ENCODE measurements at regions not wholly inside any gene's neighbourhood (a gene's known extent, or its start where the extent isn't known, plus 50 kb on each side); places are given as distances from the start of the nearest gene placed in this dataset.
"Not testable (repeated sequence)": the region's sequence is repeated elsewhere in the genome, so short reads cannot be mapped to it uniquely, and the experiment has no call there.

GRCh38 chr2:4814137-4814536 lies 878.0 kb upstream of the SOX11 start:
- peak; percentile 75 for TF ChIP-seq ZNF585B (tag by site-specific recombination; IDR thresholded peaks at IDR 0.05)
- H3K36me3 ChIP-seq (ENCODE audit: control insufficient read depth in 2 of 2, insufficient read depth in 1 of 2, low read length in 2 of 2); H3K4me3 ChIP-seq (ENCODE audit: low read depth, low read length); H3K4me1 ChIP-seq (ENCODE audit: control insufficient read depth, insufficient read depth, low read length); H3K9me3 ChIP-seq (ENCODE audit: control insufficient read depth, insufficient read depth, low read depth, low read length); POLR2A ChIA-PET; CTCF ChIA-PET; H3K27ac ChIP-seq (ENCODE audit: extremely low read depth, low read depth, low read length): not testable (repeated sequence)

DNA sequence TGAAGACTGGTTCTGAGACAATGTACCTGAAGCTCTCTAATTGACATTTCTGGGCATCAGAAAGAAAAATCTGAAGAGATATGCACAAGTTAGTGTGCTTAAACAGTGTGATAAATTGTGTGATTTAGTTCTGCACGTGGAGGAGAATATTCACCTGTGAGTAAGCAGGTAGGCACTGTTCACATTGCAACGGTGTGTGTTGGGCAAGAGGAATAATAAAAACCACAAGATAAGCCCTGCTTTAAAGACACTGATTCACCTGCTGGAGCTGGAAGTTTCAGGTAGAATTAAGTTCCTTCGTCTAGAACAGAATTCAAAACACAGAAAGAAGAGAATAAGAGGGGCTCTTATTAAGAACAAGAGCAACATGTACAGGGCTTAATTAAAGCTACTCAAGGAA lies 864.3 kb upstream of the SOX11 start:
- TF ChIP-seq ZNF341 (tag by site-specific recombination; IDR thresholded peaks at IDR 0.05; ENCODE audit: low read depth) = no peak
- no peak for TF ChIP-seq ZNF10 (tag by site-specific recombination; IDR thresholded peaks at IDR 0.05)
- ChIA-PET POLR2A (no interaction called here), CTCF (interaction anchor here (0.9 kb wide), 1 partner anchor 65 kb away, joined by 3 read pairs; no protein-coding TSS in a partner anchor)
- Histone ChIP-seq H3K27ac (ENCODE audit: extremely low read depth, low read depth, low read length) (no peak overlapping the region), H3K36me3 (ENCODE audit: control insufficient read depth in 2 of 2, insufficient read depth in 1 of 2, low read length in 2 of 2) (no peaks in the 10 kb centered on the region), H3K4me3 (ENCODE audit: low read depth, low read length) (no peak overlapping the region), H3K4me1 (ENCODE audit: control insufficient read depth, insufficient read depth, low read length) (no peaks in the 10 kb centered on the region), H3K9me3 (ENCODE audit: control insufficient read depth, insufficient read depth, low read depth, low read length) (no peaks in the 10 kb centered on the region)

GRCh38 chr2:4828682-4829374 lies 863.4 kb upstream of the SOX11 start:
- Histone ChIP-seq H3K36me3 (ENCODE audit: control insufficient read depth in 2 of 2, insufficient read depth in 1 of 2, low read length in 2 of 2) (no peaks in the 10 kb centered on the region), H3K4me1 (ENCODE audit: control insufficient read depth, insufficient read depth, low read length) (no peaks in the 10 kb centered on the region), H3K27ac (ENCODE audit: extremely low read depth, low read depth, low read length) (no peak overlapping the region), H3K9me3 (ENCODE audit: control insufficient read depth, insufficient read depth, low read depth, low read length) (no peaks in the 10 kb centered on the region), H3K4me3 (ENCODE audit: low read depth, low read length) (no peak overlapping the region)
- ChIA-PET CTCF (no interaction called here), POLR2A (no interaction called here)
- TF ChIP-seq ZEB2 (tag by site-specific recombination; IDR thresholded peaks at IDR 0.05) (no peak), ZNF585B (tag by site-specific recombination; IDR thresholded peaks at IDR 0.05) (no peak), ZFP41 (tag by site-specific recombination; IDR thresholded peaks at IDR 0.05; ENCODE audit: borderline replicate concordance) (no peak), ZNF211 (tag by site-specific recombination; IDR thresholded peaks at IDR 0.05; ENCODE audit: low read depth) (no peak), GFI1B (tag by site-specific recombination; IDR thresholded peaks at IDR 0.05) (no peak), ZNF792 (tag by site-specific recombination; IDR thresholded peaks at IDR 0.05) (no peak), IKZF3 (tag by site-specific recombination; IDR thresholded peaks at IDR 0.05) (no peak), ZNF558 (tag by site-specific recombination; IDR thresholded peaks at IDR 0.05) (no peak), ZIC2 (tag by site-specific recombination; IDR thresholded peaks at IDR 0.05) (no peak), ZNF707 (tag by site-specific recombination; IDR thresholded peaks at IDR 0.05) (no peak), ZNF274 (IDR thresholded peaks at IDR 0.05; ENCODE audit: low read length) (no peak), ZNF274 (tag by site-specific recombination; IDR thresholded peaks at IDR 0.05; ENCODE audit: borderline replicate concordance) (no peak), ZNF2 (tag by site-specific recombination; IDR thresholded peaks at IDR 0.05) (no peak)
- TF ChIP-seq, protein P1, sequence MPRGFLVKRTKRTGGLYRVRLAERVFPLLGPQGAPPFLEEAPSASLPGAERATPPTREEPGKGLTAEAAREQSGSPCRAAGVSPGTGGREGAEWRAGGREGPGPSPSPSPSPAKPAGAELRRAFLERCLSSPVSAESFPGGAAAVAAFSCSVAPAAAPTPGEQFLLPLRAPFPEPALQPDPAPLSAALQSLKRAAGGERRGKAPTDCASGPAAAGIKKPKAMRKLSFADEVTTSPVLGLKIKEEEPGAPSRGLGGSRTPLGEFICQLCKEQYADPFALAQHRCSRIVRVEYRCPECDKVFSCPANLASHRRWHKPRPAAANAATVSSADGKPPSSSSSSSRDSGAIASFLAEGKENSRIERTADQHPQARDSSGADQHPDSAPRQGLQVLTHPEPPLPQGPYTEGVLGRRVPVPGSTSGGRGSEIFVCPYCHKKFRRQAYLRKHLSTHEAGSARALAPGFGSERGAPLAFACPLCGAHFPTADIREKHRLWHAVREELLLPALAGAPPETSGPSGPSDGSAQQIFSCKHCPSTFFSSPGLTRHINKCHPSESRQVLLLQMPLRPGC (tag by site-specific recombination; IDR thresholded peaks at IDR 0.05) = no peak

GRCh38 chr2:4831751-4832150 lies 860.4 kb upstream of the SOX11 start:
- ChIA-PET POLR2A (no interaction called here), CTCF (no interaction called here)
- TF ChIP-seq ZNF530 (tag by site-specific recombination; IDR thresholded peaks at IDR 0.05; ENCODE audit: low read depth) (no peak), ZNF830 (tag by site-specific recombination; IDR thresholded peaks at IDR 0.05; ENCODE audit: low read depth) (no peak), KLF7 (tag by site-specific recombination; IDR thresholded peaks at IDR 0.05; ENCODE audit: borderline replicate concordance) (no peak)
- Histone ChIP-seq H3K4me3 (ENCODE audit: low read depth, low read length) (no peak overlapping the region), H3K9me3 (ENCODE audit: control insufficient read depth, insufficient read depth, low read depth, low read length) (no peaks in the 10 kb centered on the region), H3K36me3 (ENCODE audit: control insufficient read depth in 2 of 2, insufficient read depth in 1 of 2, low read length in 2 of 2) (no peaks in the 10 kb centered on the region), H3K27ac (ENCODE audit: extremely low read depth, low read depth, low read length) (no peak overlapping the region), H3K4me1 (ENCODE audit: control insufficient read depth, insufficient read depth, low read length) (no peaks in the 10 kb centered on the region)
